B cell (primary cell): ENCODE measurements at regions not wholly inside any gene's neighbourhood (a gene's known extent, or its start where the extent isn't known, plus 50 kb on each side); places are given as distances from the start of the nearest gene placed in this dataset.
"Not testable (repeated sequence)": the region's sequence is repeated elsewhere in the genome, so short reads cannot be mapped to it uniquely, and the experiment has no call there.

Experiments
- EZH2 ChIP-seq: IDR thresholded peaks from 2 replicates; pipeline ENCODE4 v1.6.1; 2012; ENCODE audit warnings: borderline replicate concordance, low read depth, mild to moderate bottlenecking, moderate library complexity, low read length; ENCODE audit not compliant: insufficient read depth, poor library complexity, severe bottlenecking
- TF ChIP-seq, protein P1 (sequence below): fragments of 200-600 bp; IDR thresholded peaks from one replicate; pipeline ENCODE4 v1.8.0; 2022; ENCODE audit warnings: antibody characterized with exemption, mild to moderate bottlenecking

DNA sequence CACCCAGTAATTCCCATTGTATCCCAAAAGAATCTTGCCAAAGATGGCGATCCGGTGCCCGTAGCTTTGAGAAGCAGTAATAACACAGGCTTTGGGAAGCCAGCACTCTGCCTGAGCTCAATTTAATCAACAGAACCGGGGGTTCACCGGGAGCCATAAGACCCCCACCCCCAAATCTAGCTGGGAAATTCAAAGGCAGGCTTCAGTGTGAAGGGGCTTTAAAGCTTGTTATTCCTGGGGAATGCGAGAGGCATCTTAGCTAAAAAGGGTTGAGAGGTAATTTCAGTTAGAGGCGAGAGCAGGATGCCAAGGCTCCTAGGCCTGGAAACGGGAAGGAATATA, 78.4 kb upstream of the METTL9 start:
- TF ChIP-seq, protein P1, sequence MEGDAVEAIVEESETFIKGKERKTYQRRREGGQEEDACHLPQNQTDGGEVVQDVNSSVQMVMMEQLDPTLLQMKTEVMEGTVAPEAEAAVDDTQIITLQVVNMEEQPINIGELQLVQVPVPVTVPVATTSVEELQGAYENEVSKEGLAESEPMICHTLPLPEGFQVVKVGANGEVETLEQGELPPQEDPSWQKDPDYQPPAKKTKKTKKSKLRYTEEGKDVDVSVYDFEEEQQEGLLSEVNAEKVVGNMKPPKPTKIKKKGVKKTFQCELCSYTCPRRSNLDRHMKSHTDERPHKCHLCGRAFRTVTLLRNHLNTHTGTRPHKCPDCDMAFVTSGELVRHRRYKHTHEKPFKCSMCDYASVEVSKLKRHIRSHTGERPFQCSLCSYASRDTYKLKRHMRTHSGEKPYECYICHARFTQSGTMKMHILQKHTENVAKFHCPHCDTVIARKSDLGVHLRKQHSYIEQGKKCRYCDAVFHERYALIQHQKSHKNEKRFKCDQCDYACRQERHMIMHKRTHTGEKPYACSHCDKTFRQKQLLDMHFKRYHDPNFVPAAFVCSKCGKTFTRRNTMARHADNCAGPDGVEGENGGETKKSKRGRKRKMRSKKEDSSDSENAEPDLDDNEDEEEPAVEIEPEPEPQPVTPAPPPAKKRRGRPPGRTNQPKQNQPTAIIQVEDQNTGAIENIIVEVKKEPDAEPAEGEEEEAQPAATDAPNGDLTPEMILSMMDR, result not testable (repeated sequence)
- not testable (repeated sequence) for TF ChIP-seq EZH2
